Activated naive CD4-positive, alpha-beta T cell (primary cell): ENCODE measurements at regions not wholly inside any gene's neighbourhood (a gene's known extent, or its start where the extent isn't known, plus 50 kb on each side); places are given as distances from the start of the nearest gene placed in this dataset.

Source experiments
- DNase-seq, 4 experiments: peaks; one replicate each; lab custom pipeline; 2025; lab: John Stamatoyannopoulos, UW

DNA sequence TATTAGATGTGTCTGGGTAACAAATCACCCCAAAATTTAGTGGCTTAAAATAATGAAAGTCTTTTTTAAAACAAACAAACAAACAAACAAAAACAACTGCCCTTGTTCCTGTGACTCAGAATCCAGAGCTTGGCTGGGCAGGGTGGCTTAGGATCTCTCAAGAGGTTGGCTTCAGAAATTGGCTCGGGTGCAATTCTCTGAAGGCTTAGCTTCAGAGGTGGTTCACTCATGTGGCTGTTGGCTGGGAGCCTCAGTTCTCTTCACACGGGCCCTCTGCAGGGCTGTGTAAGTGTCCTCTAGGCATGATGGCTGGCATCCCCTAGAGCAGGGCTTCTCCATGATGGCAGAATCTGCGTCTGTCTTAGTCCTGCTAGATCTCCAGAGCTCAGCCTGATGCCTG lies 179.9 kb upstream of the BCOR start:
- no peak for DNase-seq

DNA sequence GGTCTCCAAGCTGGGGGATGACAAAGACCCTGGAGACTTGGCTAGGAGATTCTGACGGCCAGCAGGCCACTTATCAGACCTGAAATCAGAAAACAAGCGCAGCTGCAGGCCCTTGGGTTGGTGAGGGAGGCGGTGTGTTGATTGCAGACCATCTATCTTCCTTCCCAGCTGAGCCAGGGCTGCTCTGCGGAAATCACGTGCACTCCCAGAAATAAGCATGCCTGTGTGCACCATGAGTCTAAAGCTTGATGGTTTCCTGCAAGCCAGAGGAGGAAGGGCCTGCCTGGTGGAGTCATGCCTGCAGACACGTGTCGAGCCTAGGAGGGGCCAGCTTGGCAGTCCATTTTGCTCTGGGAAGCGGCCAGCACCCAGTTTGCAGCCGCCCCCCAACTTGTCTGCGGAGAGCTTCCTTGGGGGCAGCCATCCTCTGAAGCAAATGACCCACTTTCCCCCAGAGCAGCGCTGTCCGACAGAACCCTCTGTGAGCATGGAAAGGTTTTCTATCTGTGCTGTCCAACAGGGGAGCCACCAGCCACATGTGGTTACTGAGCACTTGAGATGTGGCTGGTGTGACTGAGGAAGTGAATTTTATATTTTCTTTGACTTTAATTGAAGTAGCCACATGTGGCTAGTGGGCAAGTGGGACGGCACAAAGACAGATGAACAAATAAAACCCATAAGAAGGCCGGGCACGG lies 175.7 kb upstream of the BCOR start:
- no peak for DNase-seq

DNA sequence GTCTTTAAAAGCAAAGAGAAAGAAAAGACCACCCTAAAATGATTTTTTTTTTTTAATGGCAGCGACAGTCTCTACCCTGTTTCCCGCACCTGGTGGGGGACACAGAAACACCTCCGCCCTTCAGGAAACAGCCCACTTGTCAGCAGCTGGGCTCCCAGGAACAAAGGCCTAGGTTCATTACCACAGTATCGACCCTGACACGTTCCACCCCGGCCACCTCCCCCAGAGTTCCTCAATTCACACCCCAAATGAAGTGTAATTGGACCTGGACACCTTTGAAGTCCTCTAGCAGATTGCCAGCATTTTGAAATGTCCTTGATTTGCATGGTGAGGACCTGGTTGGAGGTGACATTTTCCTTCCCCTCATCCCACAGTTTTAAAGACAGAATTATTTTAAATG lies 175.0 kb upstream of the BCOR start:
- DNase-seq: no peak

DNA sequence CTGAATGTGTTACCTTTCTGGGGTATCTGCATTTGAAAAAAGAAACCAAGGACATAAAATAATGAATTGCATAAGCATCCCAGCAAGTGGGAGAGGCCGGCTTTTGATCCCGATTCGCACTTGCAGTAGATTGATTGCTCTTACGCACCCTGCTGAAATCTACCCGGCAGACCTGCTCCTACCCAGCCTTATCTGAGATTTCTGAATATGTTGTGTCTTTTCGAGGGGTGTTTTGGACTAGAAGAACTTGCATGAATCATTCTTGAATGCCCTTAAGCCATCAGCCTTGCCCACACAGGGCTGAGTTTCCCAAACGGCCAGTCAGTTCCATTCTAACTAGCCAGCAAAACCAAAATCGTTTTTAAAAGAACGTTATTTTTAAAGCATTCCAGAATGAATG lies 174.4 kb upstream of the BCOR start:
- DNase-seq: no peak

DNA sequence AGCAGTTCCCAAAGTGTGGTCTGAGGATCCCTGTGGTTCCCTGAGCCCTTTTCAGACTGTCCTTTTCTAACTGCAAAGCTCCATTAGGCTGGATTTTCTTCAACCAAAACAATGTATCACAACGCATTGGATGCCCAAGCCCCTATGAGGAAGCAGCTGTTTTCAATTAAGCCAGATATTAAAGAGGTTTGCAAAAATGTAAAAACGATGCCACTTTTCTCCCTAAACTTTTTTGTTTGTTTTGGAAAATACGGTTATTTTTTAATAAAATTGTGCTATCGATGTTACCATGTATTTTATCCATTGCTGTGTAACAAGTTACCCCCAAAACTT lies 170.4 kb upstream of the BCOR start:
- no peak for DNase-seq

DNA sequence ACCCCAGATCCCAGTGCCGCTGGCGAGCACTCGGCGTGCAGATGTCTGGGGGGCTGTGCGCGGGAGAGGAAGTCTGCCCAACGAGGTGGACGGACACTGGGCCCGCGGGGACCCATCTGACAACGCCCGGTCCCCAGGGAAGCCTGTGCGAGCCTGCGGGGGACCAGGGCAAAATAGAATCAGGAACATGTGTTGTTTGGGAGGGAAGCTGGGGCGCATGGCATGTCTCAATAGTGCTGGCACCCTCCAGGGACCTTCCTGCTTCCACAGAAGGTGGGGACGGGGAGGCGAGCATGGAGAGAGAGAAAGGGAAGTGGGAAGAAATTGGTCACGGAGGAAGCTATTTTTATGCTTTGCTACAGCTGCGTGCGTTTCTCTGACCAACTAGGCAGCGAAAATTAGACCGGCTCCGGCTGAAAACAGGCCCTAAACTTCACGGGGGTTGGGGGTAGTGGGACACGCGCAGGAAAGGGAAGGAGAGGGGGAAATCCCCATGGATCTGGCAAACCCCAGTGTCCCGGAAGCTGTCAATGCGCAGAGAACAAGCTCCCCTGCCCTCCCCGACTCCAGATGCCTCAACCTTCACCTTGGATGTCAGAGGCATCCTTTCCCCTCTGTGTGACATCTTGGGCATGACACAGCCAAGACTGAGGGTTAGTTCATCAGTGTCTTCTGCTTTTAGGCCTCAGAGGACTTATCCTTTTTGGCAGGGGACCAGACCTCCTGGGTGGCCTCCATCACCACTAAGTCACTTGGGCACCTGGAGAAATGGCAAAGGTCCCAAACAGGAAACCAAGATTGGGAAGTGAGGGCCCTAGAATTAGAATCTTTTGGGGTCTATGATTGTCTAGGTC lies 169.8 kb upstream of the BCOR start:
- no peak for DNase-seq

DNA sequence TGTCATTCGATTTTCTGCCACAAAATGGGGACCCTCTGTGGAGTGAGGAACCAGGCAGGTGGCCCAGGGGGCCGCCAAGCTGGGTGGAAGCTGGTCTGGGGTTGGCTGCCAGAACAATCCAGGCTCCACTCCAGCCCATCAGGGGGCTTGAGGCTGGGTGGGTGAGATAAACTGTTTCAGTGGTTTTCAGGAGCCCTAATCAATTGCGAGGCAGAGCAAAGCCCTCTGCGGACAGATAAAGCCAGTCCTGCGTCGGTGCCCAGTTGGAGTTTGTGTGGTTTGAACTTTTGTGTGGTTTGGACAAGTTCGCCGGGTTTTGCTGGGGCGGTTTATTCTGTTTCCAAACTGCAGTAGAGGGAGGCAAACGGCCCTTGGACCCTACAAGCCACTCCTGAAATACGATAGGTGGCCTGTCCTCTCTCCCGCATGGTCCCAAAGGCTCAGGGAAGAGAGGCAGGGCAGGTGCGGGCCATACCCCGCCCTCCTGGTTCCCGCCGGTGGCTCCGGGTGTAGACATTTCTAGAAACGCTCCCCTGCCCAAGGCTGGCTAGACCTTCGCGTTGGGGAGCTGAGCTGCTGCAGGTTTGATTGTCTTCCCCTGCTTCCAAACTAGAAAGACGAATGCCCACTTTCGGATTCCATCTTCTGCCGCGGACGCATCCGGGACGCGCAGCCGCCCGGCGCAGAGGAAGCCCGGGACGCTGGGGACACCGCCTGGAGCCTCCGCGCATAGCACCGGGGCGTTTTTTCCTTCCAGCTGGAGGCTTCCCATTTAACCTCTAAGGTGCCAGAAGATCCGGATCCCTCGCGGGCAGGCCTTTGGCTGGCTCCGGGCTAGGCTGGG lies 169.0 kb upstream of the BCOR start:
- peak; percentile 2 to 41 (median 12) for DNase-seq

DNA sequence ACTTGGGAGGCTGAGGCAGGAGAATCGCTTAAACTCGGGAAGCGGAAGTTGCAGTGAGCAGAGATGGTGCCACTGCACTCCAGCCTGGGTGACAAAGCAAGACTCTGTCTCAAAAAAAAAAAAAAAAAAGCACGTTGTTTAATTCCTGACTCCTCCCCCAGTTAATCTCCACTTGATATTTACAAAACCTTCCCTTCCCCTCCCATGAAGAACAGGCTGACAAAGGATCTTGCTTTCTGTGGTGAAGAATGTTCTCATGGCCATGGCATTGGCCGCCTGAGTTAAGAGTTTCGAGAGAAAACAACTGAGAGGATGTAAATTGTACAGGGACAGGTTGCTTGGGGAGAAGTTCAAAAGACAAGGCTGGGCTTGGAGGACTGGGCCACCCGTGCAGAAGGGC lies 168.2 kb upstream of the BCOR start:
- DNase-seq: no peak

DNA sequence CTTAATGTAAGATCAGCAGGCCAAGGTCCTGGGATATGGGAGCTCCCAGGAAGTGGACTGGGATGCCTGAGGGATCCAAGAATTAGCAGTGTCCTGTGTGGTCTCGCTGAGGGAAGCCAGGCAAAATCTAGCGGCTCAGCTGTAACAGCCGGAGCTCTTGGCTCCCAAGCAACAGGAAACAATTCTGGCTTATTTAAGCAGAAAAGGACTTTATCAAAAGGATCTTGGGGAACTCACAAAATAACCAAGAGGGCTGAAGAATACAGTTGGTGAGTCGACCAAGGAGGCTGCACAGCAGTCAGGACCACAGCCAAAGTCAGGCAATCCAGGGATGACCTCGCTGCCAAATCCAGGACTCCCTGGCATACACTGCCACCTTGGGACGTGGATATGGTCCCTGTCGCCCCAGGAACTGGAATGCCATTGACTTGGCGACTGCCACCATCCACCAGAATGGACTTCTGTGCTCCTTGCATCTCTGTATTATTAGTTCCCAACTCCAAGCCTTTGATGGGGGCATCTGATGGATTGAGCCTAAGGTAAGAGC lies 165.3 kb upstream of the BCOR start:
- no peak for DNase-seq

DNA sequence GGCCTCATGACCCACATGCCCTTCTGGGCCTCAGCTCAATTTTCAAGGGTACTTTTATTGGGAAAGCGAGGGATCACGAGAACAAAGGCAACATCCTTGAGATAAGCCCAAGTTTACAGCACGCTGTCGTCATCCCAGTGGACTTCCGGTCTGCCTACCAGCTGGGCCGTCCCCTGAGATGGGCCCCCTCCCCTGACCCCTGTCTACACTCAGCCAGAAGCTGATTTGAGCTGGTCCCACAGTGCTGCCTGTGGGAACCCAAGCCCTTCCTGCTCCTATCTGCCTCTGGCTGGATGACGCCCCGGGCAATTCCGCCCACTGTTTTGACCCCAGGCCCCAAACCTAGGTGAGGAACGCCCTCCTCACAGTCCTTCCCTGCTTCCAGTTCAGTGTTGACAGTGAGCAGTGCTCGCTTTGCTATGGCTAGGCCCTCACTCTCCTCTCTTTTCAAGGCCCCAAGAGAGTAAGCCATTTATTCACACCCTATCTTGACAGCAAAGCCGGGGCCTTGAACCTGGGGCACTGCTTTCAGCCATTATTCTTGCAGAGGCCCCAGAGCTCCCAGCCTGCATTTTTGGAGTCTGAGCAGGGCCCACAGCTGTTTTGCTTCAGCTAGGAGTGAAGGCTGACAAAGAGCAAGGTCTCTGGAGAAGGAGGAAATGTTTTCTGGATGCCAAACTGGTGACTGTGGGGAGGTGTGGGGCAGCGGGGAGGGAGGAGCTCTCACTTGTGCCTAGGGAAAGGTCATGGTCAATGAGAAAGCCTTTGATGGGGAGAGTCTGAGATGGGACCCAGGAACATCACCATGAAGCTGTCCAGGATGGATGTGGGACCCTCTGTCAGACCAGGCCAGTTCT lies 164.6 kb upstream of the BCOR start:
- DNase-seq: no peak

DNA sequence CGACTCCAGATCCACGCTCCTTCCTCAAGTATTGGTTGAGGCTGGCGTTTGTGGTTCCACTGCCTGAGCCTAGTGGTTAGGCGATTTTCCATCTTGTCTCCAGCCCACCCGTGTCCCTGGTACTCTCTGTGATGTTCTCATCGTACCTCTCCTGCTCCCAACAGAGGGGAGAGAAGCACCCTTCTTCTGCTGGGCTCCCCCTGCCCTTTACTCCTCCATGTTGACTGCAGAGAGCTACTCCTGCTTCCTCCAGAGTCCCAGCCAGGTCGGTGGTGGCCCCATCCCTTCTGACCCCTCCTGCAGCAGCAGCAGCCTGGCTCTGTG lies 164.0 kb upstream of the BCOR start:
- no peak for DNase-seq

DNA sequence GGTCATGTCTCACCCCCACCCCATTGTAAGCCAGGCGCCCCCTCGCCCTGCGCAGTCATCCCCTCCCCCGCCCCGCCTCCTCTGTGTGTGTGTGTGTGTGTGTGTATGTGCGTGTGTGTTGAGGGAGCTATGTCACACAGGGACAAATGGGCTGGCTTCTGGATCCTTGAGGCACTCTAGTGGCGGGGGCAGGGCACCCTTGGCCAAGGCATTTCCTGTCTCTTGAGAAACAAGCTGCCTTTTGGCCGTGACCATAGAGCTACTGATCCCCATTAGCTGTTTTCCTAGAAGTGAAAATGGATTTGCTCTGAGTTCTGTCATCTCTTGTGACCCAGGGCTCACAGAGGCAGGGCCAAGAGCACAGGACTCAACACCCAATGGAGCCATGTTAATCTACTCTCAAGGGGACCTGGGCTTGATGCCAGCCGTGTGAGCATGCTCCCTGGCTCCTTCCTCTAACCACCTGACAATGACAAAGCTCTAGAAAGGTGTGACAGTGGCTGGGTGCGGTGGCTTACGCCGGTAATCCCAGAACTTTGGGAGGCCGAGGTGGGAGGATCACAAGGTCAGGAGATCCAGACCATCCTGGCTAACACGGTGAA lies 162.5 kb upstream of the BCOR start:
- DNase-seq: no peak

DNA sequence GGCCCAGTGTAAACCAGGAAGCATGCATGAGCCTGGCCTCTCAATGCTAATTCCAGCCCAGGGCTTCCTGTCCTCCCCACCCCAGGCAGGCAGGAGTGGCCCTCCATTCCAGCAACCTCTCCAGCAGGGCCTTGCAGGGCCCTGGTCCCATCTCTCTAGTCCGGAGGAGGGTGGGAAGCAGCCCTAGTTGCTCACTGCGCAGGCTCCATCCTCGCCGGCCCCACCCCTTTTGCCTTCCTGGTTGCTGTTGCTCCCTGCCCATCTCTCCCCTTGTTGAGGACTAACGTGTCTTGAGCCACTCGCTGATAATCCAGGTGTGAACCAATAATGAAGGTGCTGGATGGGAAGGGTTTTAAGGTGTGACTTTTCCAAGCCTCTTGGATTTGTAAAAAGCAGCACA lies 161.2 kb upstream of the BCOR start:
- no peak for DNase-seq

DNA sequence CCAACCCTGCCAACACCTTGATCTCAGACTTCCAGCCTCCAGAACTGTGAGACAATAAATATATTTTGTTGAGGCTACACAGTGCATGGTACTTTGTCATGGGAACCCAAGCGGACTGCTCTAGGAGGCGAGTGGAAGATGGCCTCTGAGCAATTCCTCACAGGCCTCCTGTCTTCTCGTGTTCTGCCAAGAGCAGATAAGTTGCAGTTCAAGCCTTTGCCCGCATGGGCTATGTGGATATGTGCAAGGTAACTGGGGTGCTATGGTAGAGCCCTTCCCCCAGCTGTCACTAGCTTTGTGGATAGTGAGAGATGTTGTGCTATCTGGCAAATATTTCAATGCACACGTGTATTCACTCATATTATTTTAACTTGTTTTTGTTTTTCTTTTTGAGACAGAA lies 156.0 kb upstream of the BCOR start:
- DNase-seq: no peak

DNA sequence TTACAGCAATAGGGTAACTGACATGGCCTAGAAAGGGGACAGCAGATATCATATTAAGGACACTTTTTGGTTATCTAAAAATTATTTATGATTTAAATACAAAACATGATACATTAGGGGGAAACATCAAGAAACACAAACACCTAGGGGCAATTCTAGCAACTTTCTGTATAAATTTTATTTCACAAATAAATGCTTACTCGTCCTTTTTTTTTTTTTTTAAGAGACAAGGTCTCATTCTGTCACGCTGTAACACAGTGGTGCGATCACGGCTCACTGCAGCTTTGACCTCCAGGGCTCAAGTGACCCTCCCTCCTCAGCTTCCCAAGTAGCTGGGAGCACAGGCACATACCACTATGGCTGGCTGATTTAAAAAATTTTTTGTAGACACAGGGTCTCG lies 151.8 kb upstream of the BCOR start:
- no peak for DNase-seq

DNA sequence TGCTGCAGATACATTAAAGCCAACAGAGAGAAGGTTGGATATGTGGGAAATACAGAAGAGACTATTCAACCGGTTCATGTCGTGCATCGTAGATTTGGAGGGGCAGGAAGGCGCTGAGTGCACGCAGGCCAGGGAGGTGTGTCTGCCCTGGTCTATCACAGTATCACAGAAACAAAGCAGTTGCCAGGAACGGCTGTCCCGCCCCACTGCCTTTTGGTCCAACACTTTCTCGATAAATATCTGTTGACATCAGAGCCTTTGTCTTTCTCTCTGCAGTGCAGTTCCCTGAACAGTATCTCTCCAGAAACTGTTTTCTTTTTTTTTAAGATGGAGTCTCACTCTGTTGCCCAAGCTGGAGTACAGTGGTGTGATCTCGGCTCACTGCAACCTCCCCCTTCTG lies 151.1 kb upstream of the BCOR start:
- no peak for DNase-seq

DNA sequence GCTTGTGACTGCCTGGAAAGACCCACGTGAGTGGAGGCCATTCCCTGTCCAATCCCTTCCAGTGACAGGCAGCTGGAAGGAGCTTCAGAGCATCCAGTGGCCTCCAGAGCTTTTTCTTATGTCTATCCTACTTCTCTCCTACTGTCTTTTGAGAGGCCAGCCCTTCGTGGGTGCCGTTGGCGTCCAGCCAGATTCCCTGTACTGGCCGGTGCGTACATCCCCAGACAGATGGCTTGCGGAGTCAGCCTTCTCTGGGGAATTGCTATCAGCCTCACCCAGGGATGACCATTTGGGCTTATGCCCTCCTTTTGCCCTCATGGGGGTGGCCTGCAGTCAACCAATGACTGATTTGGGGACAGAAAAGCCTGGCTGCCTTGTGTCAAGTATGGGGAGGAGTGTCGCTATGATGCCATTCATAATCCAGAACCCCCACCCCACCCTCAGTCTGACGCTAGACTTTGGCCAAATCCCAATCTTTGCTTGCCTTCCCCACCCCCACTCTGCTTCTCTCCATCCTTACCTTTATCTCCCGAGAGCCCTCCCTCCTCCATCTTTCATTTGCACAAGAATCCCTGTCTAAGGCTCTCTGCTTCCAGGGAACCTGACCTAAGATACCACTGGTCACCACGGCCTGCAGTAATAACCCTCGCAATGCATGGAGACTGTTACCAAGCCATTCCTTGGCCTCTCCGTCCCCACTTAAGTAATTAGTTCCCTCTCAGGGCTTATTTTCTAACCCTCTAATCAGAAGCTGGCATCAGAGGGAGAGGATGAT lies 150.3 kb upstream of the BCOR start:
- DNase-seq: no peak

DNA sequence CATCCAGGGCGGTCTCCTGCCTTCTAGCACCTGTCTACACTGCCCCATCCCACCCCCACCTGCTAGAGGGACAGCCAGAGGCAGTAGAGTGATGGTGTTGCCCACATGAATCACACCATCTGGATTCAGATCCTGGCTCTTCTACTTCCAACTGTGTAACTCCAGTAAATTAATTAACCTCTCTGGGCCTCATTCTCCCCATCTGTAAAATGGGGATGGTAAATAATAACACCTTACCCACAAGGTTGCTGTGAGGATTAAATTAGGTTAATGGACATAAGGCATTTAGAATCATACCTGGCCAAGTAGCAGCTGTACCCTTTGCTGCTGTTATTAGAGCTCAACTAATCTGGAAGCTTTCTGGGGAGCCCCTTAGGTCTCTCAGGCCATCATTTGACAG lies 149.6 kb upstream of the BCOR start:
- no peak for DNase-seq

DNA sequence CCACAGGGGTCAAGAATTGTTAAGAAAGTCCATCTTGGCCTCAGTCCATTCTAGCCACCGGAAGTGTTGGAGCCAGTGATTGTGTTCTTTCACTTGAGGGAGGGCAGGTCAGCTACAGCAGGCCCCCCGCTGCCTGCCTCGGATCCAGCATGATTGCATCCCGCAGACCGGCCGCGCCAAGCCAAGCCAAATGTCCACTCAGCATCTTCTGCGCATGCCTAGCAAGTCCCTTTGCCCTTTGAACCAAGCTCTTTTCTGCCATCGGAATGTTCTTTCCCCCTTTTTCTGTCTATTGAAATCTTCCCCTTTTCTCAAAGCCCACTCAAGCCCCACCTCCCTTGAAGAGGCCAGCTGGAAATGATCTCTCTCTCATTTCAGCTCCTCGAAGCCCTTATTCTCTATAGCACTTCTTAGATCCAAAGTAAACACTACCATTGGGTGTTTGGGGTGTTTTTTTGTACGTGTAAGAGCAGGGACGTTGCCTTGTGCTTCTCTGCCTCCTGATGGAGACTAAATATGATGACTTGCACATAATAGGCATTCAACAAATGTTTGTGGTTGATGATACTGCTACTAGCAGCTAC lies 147.8 kb upstream of the BCOR start:
- DNase-seq: no peak

DNA sequence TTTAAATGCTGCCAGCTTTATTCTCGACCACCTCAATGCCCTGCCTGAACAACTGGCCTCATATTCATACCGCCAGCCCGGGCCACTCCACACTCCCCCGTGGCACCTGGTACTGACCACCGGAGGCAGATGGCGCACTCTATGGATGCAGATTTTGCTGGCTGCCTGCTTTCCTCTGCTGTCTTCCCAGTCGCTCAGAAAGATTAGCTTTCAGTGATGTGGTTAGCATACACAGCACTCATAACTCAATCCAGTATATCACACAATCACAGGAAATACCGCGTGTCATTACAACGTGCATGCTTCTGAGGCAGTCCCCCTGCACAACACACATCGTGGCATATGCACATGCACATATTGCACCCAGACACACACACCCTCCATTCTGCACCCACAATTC lies 147.2 kb upstream of the BCOR start:
- no peak for DNase-seq
